KBM-7 (cell line): ENCODE measurements at regions not wholly inside any gene's neighbourhood (a gene's known extent, or its start where the extent isn't known, plus 50 kb on each side); places are given as distances from the start of the nearest gene placed in this dataset.
"Not testable (repeated sequence)": the region's sequence is repeated elsewhere in the genome, so short reads cannot be mapped to it uniquely, and the experiment has no call there.

Experiments
- DNase-seq: peaks from one replicate; pipeline ENCODE4 v3.0.0-alpha.2; 2015
- in situ Hi-C: fragments of 300-500 bp; cut with MboI; formaldehyde crosslinking; loops from 2 replicates; pipeline ENCODE4 v1.14.3; 2020; ENCODE audit warnings: low sequenced_read_pairs, low pct_unique_long_range_greater_than_20kb, mixed read lengths

GRCh38 chr14:83101846-83102245 lies 1568.2 kb upstream of the SEL1L start:
- in situ Hi-C loops: no loop called here
- no peak for DNase-seq

- DNase-seq: no peak
- in situ Hi-C loops: no loop called here
Measured at GRCh38 chr14:83118029-83118428, 1584.4 kb upstream of the SEL1L start.

- in situ Hi-C loops: no loop called here
- no peak for DNase-seq
Measured at GRCh38 chr14:83120187-83120586, 1586.5 kb upstream of the SEL1L start.

- no peak for DNase-seq
- in situ Hi-C loops: no loop called here
Measured at GRCh38 chr14:83126076-83126475, 1592.4 kb upstream of the SEL1L start.

GRCh38 chr14:83128783-83129182 lies 1595.1 kb upstream of the SEL1L start:
- DNase-seq: no peak
- in situ Hi-C loops: no loop called here

- no peak for DNase-seq
- in situ Hi-C loops: no loop called here
Measured at GRCh38 chr14:83129496-83129895, 1595.8 kb upstream of the SEL1L start.

- in situ Hi-C loops: no loop called here
- no peak for DNase-seq
Measured at GRCh38 chr14:83133981-83134645, 1600.5 kb upstream of the SEL1L start.

GRCh38 chr14:83140756-83141155 lies 1607.1 kb upstream of the SEL1L start:
- no peak for DNase-seq
- in situ Hi-C loops: no loop called here

- in situ Hi-C loops: no loop called here
- DNase-seq: no peak
Measured at GRCh38 chr14:83147006-83147405, 1613.4 kb upstream of the SEL1L start.

GRCh38 chr14:83151571-83151970 lies 1617.9 kb upstream of the SEL1L start:
- in situ Hi-C loops: no loop called here
- no peak for DNase-seq

- in situ Hi-C loops: no loop called here
- DNase-seq: no peak
Measured at GRCh38 chr14:83153081-83153480, 1619.4 kb upstream of the SEL1L start.

GRCh38 chr14:83162361-83162929 lies 1628.8 kb upstream of the SEL1L start:
- DNase-seq: no peak
- in situ Hi-C loops: no loop called here

GRCh38 chr14:83163016-83163415 lies 1629.4 kb upstream of the SEL1L start:
- no peak for DNase-seq
- in situ Hi-C loops: no loop called here

- no peak for DNase-seq
- in situ Hi-C loops: no loop called here
Measured at GRCh38 chr14:83164016-83164415, 1630.4 kb upstream of the SEL1L start.

- no peak for DNase-seq
- in situ Hi-C loops: no loop called here
Measured at GRCh38 chr14:83164591-83164990, 1630.9 kb upstream of the SEL1L start.

- in situ Hi-C loops: no loop called here
- DNase-seq: no peak
Measured at GRCh38 chr14:83170165-83170564, 1636.5 kb upstream of the SEL1L start.

- in situ Hi-C loops: no loop called here
- no peak for DNase-seq
Measured at GRCh38 chr14:83171761-83172160, 1638.1 kb upstream of the SEL1L start.

- in situ Hi-C loops: no loop called here
- DNase-seq: no peak
Measured at GRCh38 chr14:83172363-83172762, 1638.7 kb upstream of the SEL1L start.

GRCh38 chr14:83173687-83174086 lies 1640.0 kb upstream of the SEL1L start:
- no peak for DNase-seq
- in situ Hi-C loops: no loop called here

GRCh38 chr14:83184531-83184930 lies 1650.9 kb upstream of the SEL1L start:
- in situ Hi-C loops: no loop called here
- no peak for DNase-seq

- DNase-seq, in situ Hi-C loops: not testable (repeated sequence)
Measured at GRCh38 chr14:83188311-83188710, 1654.7 kb upstream of the SEL1L start.
